IPS-20b (cell line): ENCODE measurements at regions not wholly inside any gene's neighbourhood (a gene's known extent, or its start where the extent isn't known, plus 50 kb on each side); places are given as distances from the start of the nearest gene placed in this dataset.
"Not testable (repeated sequence)": the region's sequence is repeated elsewhere in the genome, so short reads cannot be mapped to it uniquely, and the experiment has no call there.

Experiments used
- H3K27ac ChIP-seq: one replicate; pipeline ENCODE4 v1.5.1; 2013; ENCODE audit warnings: low read length
- H3K27me3 ChIP-seq: 2 replicates; pipeline ENCODE4 v1.6.1; 2013; ENCODE audit warnings: mild to moderate bottlenecking, low read length, inconsistent platforms; ENCODE audit not compliant: insufficient read depth
- H3K36me3 ChIP-seq: 2 replicates; pipeline ENCODE4 v1.6.1; 2013; ENCODE audit warnings: low read depth, mild to moderate bottlenecking, inconsistent platforms, low read length, moderate library complexity; ENCODE audit not compliant: insufficient read depth
- H3K4me1 ChIP-seq: 2 replicates; pipeline ENCODE4 v1.6.1; 2013; ENCODE audit warnings: mild to moderate bottlenecking, control low read depth, inconsistent platforms, low read length, moderate library complexity; ENCODE audit not compliant: insufficient read depth
- H3K4me3 ChIP-seq: 2 replicates; pipeline ENCODE4 v1.5.1; 2013; ENCODE audit warnings: mild to moderate bottlenecking, low read length, inconsistent platforms
- H3K9ac ChIP-seq: 2 replicates; pipeline ENCODE4 v1.6.1; 2013; ENCODE audit warnings: low read depth, mild to moderate bottlenecking, inconsistent platforms, low read length, moderate library complexity
- H3K9me3 ChIP-seq: 2 replicates; pipeline ENCODE4 v1.6.1; 2013; ENCODE audit warnings: mild to moderate bottlenecking, low read depth, low read length, inconsistent platforms; ENCODE audit not compliant: insufficient read depth

DNA sequence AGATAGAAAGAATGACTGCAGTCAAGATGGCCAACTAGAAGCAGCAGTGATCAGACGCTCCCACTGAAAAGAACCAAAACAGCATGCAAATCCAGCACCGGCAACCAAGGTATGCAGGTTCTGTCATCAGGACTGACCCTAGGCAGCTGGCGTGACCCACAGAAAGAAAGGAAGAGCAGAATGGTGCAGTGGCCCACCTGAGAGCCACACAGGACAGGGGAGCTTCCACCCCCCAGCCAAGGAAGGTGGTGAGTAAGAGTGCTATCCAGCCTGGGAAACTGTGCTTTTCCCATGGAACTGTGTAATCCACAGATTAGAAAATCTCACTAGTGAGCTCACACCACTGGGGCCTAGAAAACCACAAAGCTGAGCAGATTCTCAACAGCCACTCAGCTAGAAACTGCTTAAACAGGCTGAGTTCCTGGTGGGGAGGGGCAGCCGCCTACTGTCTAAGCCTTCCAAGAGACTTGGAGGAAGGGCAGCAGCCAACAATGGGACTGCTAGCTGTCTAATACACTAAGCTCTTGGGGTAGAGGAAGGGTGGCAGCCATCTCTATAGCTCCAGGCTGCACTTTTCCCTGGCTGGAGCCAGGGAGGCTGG is 127.9 kb downstream of the EVA1A start:
- no peaks in the 10 kb centered on the region for H3K27me3 ChIP-seq
- 0 out of 2 replicates have a peak overlapping the region, but pooled peaks have one; percentile 12 for H3K9ac ChIP-seq
- H3K4me1 ChIP-seq = peaks cover 39% of the 10 kb centered on the region
- H3K27ac ChIP-seq = no peak overlapping the region
- H3K36me3 ChIP-seq = no peaks in the 10 kb centered on the region
- H3K9me3 ChIP-seq = no peaks in the 10 kb centered on the region
- H3K4me3 ChIP-seq = no peak overlapping the region

GRCh38 chr2:75431763-75432162 is 129.0 kb downstream of the EVA1A start:
- no peaks in the 10 kb centered on the region for H3K36me3 ChIP-seq
- H3K4me3 ChIP-seq = no peak overlapping the region
- H3K27ac ChIP-seq = no peak overlapping the region
- no peak overlapping the region for H3K9ac ChIP-seq
- H3K9me3 ChIP-seq = no peaks in the 10 kb centered on the region
- H3K27me3 ChIP-seq = no peaks in the 10 kb centered on the region
- H3K4me1 ChIP-seq = peaks cover 44% of the 10 kb centered on the region

DNA sequence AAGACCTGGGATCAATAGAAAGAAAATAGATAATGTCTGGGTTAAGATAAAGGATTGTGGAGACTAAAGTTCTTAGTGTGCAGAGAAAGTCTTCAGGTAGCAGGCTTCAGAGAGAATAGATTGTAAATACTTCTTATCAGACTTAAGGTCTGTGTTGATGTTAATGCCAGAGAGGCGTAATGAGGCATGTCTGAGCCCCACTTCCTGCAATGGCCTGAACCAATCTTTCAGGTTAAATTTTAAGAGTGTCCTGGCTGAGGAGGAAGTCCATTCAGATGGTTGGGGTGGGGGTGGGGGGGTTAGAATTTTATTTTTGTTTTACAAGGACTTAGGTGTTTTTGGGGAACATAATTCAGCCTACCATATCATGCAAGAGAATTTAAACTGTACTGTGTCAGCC is 129.5 kb downstream of the EVA1A start:
- Histone ChIP-seq H3K4me3 (no peak overlapping the region), H3K36me3 (no peaks in the 10 kb centered on the region), H3K27me3 (no peaks in the 10 kb centered on the region), H3K9ac (no peak overlapping the region), H3K4me1 (peaks cover 44% of the 10 kb centered on the region), H3K9me3 (no peaks in the 10 kb centered on the region), H3K27ac (no peak overlapping the region)

GRCh38 chr2:75430449-75430848 is 130.3 kb downstream of the EVA1A start:
- H3K27ac ChIP-seq, H3K4me3 ChIP-seq, H3K9me3 ChIP-seq, H3K9ac ChIP-seq, H3K36me3 ChIP-seq, H3K27me3 ChIP-seq: not testable (repeated sequence)
- H3K4me1 ChIP-seq = peaks cover 44% of the 10 kb centered on the region

- no peak overlapping the region for H3K4me3 ChIP-seq
- no peaks in the 10 kb centered on the region for H3K36me3 ChIP-seq
- H3K4me1 ChIP-seq = peaks cover 44% of the 10 kb centered on the region
- no peak overlapping the region for H3K9ac ChIP-seq
- no peaks in the 10 kb centered on the region for H3K27me3 ChIP-seq
- no peaks in the 10 kb centered on the region; the same call in 1 of the 2 replicates for H3K9me3 ChIP-seq
- H3K27ac ChIP-seq = no peak overlapping the region
These were observed 131.9 kb downstream of the EVA1A start for GRCh38 chr2:75428646-75429443.

DNA sequence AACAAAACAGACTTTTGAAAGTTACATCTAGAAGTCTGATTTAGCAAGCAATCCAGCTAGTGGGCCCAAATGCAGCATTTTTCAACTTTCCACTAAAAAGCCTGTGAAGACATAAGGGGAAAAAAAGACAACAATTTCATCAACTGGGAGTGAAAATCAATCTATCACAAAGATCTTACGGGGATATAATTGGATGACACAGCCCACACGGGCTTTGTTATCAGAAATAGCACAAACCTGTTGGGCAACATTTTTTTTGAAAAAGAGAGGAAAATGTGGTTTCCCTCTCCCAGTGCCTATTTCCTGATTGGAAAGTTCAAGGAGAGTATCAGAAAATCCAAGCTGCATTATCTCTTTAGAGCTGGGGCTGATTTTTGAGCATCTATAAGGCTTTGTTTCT is 132.7 kb downstream of the EVA1A start:
- Histone ChIP-seq H3K9me3 (no peaks in the 10 kb centered on the region; the same call in 1 of the 2 replicates), H3K9ac (no peak overlapping the region), H3K27me3 (no peaks in the 10 kb centered on the region), H3K27ac (no peak overlapping the region), H3K4me3 (no peak overlapping the region), H3K4me1 (peaks cover 44% of the 10 kb centered on the region), H3K36me3 (no peaks in the 10 kb centered on the region)

GRCh38 chr2:75424936-75425619 is 135.7 kb downstream of the EVA1A start:
- Histone ChIP-seq H3K27ac (no peak overlapping the region), H3K9ac (no peak overlapping the region), H3K4me3 (no peak overlapping the region), H3K4me1 (peaks cover 18% of the 10 kb centered on the region), H3K36me3 (no peaks in the 10 kb centered on the region), H3K9me3 (no peaks in the 10 kb centered on the region; the same call in 1 of the 2 replicates), H3K27me3 (no peaks in the 10 kb centered on the region)

GRCh38 chr2:75421986-75422385 is 138.8 kb downstream of the EVA1A start:
- no peak overlapping the region for H3K27ac ChIP-seq
- no peaks in the 10 kb centered on the region; the same call in 1 of the 2 replicates for H3K9me3 ChIP-seq

DNA sequence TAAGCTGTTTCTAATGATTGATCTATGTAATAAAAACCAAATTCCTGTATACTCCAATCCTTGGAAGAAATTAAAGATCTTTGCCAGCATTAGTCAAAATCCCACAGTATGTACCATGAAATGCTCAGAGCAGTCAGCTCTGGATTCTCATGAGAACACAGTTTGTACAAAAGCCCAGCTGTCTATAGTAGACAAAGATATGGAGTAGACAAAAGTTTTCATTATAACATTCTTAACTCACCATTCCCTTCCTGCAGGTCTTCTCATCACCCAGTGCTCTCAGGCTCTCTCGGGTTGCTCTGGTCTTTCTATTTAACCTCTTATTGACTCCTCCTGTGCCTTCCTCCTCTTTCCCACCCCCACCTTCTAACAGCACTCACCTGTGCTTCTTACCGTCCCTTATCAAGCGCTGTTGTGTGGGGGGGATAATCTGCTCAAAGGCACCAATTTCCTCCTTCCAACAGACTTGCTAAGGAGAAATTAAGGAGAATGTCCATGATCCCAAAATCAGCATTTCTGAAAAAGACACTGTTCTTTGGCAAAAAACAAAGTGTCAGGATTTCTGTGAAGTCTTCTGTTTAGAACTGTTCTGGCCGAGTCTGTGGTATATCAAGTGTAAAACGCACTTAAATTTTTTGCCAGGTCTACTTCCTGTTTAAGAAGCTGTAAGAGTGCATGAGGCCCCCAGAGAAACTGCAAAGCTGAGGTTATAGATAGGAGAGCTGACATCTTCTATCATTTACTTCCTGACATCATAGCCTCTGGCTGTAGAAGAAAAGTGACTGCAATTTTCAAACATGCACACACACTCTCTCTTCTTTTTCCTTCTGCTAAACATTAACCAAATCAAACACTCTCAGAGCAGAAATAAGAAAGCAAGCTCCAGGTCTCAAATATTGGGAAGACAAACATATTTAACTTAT is 144.1 kb downstream of the EVA1A start:
- Histone ChIP-seq H3K4me3 (no peak overlapping the region), H3K27ac (no peak overlapping the region), H3K27me3 (no peaks in the 10 kb centered on the region), H3K4me1 (peaks cover 7% of the 10 kb centered on the region; the same call in 1 of the 2 replicates), H3K9ac (0 out of 2 replicates have a peak overlapping the region, but pooled peaks have one; percentile 46), H3K9me3 (no peaks in the 10 kb centered on the region), H3K36me3 (no peaks in the 10 kb centered on the region)

More at GRCh38 chr2:75421986-75422385, 138.8 kb downstream of the EVA1A start:
- Histone ChIP-seq H3K36me3 (no peaks in the 10 kb centered on the region), H3K4me1 (no peaks in the 10 kb centered on the region; the same call in 1 of the 2 replicates), H3K9ac (no peak overlapping the region), H3K27me3 (no peaks in the 10 kb centered on the region), H3K4me3 (no peak overlapping the region)

DNA sequence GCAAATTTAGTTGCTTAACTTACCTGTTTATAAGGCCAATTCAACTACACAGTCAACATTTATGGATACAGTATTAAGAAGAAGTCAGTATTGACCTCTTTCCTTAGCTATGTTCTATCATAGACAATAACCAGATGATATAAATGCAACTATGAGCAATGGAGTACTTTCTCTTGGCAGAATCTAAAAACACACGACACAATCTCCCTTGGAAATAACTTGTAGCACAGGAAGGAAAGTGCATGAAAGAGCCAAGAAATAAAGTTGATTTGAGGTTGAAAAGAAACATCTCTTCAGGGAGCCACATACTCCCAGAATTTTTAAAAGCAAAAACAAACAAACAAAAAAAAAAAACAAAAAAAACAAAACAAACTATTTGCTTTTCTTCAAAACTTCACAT is 145.0 kb downstream of the EVA1A start:
- Histone ChIP-seq H3K9me3 (no peaks in the 10 kb centered on the region), H3K27me3 (no peaks in the 10 kb centered on the region), H3K36me3 (no peaks in the 10 kb centered on the region), H3K9ac (no peak overlapping the region), H3K4me1 (peaks cover 7% of the 10 kb centered on the region; the same call in 1 of the 2 replicates), H3K27ac (no peak overlapping the region), H3K4me3 (no peak overlapping the region)

GRCh38 chr2:75415111-75415626 is 145.6 kb downstream of the EVA1A start:
- Histone ChIP-seq H3K27me3 (no peaks in the 10 kb centered on the region), H3K4me3 (no peak overlapping the region), H3K4me1 (peaks cover 7% of the 10 kb centered on the region; the same call in 1 of the 2 replicates), H3K9me3 (no peaks in the 10 kb centered on the region), H3K9ac (no peak overlapping the region), H3K36me3 (no peaks in the 10 kb centered on the region), H3K27ac (no peak overlapping the region)
